A673 (cell line): ENCODE measurements at regions not wholly inside any gene's neighbourhood (a gene's known extent, or its start where the extent isn't known, plus 50 kb on each side); places are given as distances from the start of the nearest gene placed in this dataset.

Experiments
- BruUV-seq: library from RNA; stranded (reverse); fragments of 400-500 nt; replicated peaks from 2 replicates; lab custom pipeline; 2021; lab: Mats Ljungman, UMichigan
- CTCF ChIA-PET: fragments of 300-600 bp; sonication (Branson Sonifier 250); formaldehyde crosslinking; loops from one replicate; lab custom pipeline; 2022; ENCODE audit warnings: antibody characterized with exemption; lab: Charles Lee
- POLR2A ChIA-PET: fragments of 300-600 bp; sonication (Branson Sonifier 250); formaldehyde crosslinking; loops from one replicate; lab custom pipeline; 2022; ENCODE audit warnings: antibody characterized with exemption; ENCODE audit not compliant: low non-redundant PET; lab: Charles Lee
- DNase-seq: peaks from one replicate; pipeline ENCODE4 v3.0.0-alpha.2; 2015; ENCODE audit warnings: low spot score
- H3K27ac ChIP-seq: fragments of 200-600 bp; sonication (generic); 2 replicates; pipeline ENCODE4 v1.5.1; 2016; ENCODE audit warnings: mixed run types, low read depth, mild to moderate bottlenecking, mixed read lengths, antibody characterized with exemption, low read length; ENCODE audit not compliant: poor library complexity, severe bottlenecking
- H3K27me3 ChIP-seq: fragments of 200-600 bp; sonication (generic); replicated peaks from 2 replicates; pipeline ENCODE4 v1.6.1; 2017; ENCODE audit warnings: mixed run types, low read depth, mild to moderate bottlenecking, mixed read lengths, antibody characterized with exemption, low read length; ENCODE audit not compliant: insufficient read depth, poor library complexity
- H3K36me3 ChIP-seq: fragments of 200-600 bp; sonication (generic); 2 replicates; pipeline ENCODE4 v1.6.1; 2016; ENCODE audit warnings: mixed run types, mild to moderate bottlenecking, mixed read lengths, antibody characterized with exemption, low read length; ENCODE audit not compliant: insufficient read depth, poor library complexity, severe bottlenecking
- H3K4me1 ChIP-seq: fragments of 200-600 bp; sonication (generic); 2 replicates; pipeline ENCODE4 v1.6.1; 2017; ENCODE audit warnings: mixed run types, mild to moderate bottlenecking, mixed read lengths, antibody characterized with exemption, low read length; ENCODE audit not compliant: insufficient read depth, poor library complexity, severe bottlenecking
- H3K4me3 ChIP-seq: fragments of 200-600 bp; sonication (generic); 2 replicates; pipeline ENCODE4 v1.5.1; 2016; ENCODE audit warnings: low read depth, mixed run types, mild to moderate bottlenecking, mixed read lengths, low read length; ENCODE audit not compliant: poor library complexity, severe bottlenecking
- H3K9me3 ChIP-seq: fragments of 200-600 bp; sonication (generic); 2 replicates; pipeline ENCODE4 v1.6.1; 2016; ENCODE audit warnings: mixed run types, low read depth, mild to moderate bottlenecking, mixed read lengths, antibody characterized with exemption, low read length; ENCODE audit not compliant: poor library complexity, severe bottlenecking
- CTCF ChIP-seq: fragments of 300-800, 200-600 bp; sonication (generic); conservative IDR thresholded peaks from 2 replicates; pipeline ENCODE4 v1.5.1; 2017; ENCODE audit warnings: low read depth, mild to moderate bottlenecking, antibody characterized with exemption, low read length, moderate library complexity, mixed read lengths
- EZH2 ChIP-seq: fragments of 200-600 bp; sonication (generic); IDR thresholded peaks from 2 replicates; pipeline ENCODE4 v1.6.1; 2017; ENCODE audit warnings: borderline replicate concordance, low read depth, mild to moderate bottlenecking, mixed read lengths, antibody characterized with exemption, low read length; ENCODE audit not compliant: poor library complexity, severe bottlenecking
- intact Hi-C: fragments of 100-400 bp; cut with micrococcal nuclease; formaldehyde crosslinking; loops from one replicate; pipeline ENCODE4 v1.10.0; 2022; ENCODE audit not compliant: unreplicated experiment

DNA sequence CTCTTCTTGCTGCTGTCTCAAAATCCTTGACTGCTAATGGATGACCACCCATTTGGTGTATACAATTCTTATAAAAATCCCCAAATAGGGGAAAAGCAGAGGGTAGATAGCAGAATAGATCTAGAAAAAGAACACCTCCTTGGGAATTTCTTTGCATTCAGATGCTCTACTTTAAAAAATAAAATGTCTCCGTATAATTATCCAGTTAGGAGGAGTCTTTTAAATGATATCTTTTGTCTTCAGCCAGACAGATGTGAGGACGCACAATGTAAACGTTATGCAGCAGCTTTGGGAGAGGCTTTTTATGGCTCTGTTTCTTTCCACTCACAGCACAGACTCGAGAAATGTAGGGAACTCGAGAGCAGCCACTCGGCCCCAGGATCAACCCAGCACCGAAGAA lies 300.2 kb downstream of the IRF8 start:
- TF ChIP-seq CTCF, result no peak
- no peak for TF ChIP-seq EZH2
- POLR2A ChIA-PET, result no interaction called here
- peaks cover 93% of the 10 kb centered on the region for H3K27me3 ChIP-seq

DNA sequence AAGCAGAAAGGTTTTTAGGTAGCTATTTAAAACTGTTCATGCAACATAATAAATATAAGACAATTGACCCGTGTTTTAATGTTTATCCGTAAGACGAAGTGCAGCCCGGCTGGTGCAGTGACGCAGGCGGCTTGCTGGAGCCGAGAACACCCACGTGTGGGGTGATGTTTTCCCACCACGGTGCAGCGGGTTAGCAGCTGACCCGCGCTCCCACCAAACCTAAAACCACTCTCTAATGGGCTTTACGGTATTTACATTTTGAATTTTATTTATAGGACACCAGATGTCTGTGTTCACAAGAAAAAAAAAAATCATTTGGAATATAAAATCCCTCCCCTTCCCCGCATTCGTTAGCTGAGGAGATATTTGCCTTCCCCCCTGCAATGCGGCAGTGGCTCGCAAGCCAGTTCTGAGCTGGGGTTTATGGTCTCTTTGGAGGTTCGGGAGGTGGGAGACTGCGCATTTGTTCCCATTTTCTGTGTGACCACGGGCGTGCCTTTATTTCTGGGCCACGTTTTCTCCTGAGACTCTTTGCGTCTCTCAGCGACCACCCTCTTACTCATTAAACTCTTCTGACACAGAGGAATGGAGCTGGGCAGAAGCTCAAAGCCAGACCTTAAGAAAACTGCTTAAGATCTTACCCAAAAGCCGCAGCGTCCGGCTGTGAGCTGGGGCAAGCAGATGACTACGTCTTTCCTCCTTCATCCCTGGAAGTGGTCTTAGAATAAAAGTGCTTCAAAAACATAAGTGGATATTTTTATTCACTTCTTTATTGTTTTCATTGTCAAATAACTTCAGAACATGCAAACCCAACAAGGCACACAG lies 301.1 kb downstream of the IRF8 start:
- Histone ChIP-seq H3K27ac (no peak overlapping the region), H3K9me3 (no peaks in the 10 kb centered on the region), H3K36me3 (no peaks in the 10 kb centered on the region), H3K4me3 (no peak overlapping the region), H3K4me1 (no peaks in the 10 kb centered on the region), H3K27me3 (peaks cover 84% of the 10 kb centered on the region)
- intact Hi-C loops, result no loop called here
- ChIA-PET CTCF (no interaction called here), POLR2A (no interaction called here)
- no TSS peak for BruUV-seq
- peak; percentile 64 for TF ChIP-seq EZH2
- no peak for TF ChIP-seq CTCF
- no peak for DNase-seq

More for the DNA sequence above, 300.2 kb downstream of the IRF8 start:
- intact Hi-C loops, result no loop called here
- Histone ChIP-seq H3K4me3 (no peak overlapping the region), H3K4me1 (no peaks in the 10 kb centered on the region), H3K36me3 (no peaks in the 10 kb centered on the region), H3K9me3 (no peaks in the 10 kb centered on the region), H3K27ac (no peak overlapping the region)
- DNase-seq, result no peak
- CTCF ChIA-PET, result no interaction called here
- no TSS peak for BruUV-seq

DNA sequence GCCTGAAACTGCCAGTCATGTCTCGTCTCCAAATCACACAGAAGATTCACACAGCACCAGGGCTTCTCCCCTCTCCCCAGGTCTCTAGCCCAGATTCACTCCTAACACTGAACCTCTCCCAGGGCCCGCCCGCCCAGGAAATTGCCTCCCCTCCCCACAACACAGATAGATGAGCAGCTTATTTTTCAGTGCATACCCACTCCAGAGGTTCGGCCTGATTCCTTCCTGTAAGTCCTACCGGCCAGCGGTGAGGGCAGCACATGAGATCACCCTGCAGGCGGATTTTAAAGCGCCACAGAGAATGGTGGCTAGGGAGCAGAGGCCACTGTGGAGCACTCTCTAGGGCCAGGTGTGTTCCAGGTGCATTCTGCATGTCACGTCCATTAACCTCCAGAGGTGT lies 301.8 kb downstream of the IRF8 start:
- no peak for TF ChIP-seq CTCF
- no peak for TF ChIP-seq EZH2
- no TSS peak for BruUV-seq
- Histone ChIP-seq H3K9me3 (no peaks in the 10 kb centered on the region), H3K4me3 (no peak overlapping the region), H3K27ac (no peak overlapping the region), H3K4me1 (no peaks in the 10 kb centered on the region), H3K36me3 (no peaks in the 10 kb centered on the region), H3K27me3 (peaks cover 78% of the 10 kb centered on the region)
- intact Hi-C loops, result no loop called here
- CTCF ChIA-PET, result no interaction called here
- POLR2A ChIA-PET, result no interaction called here
- no peak for DNase-seq
